Activated T-helper 2 cell treated with anti-CD3 and anti-CD28 coated beads, Interferon-gamma antibody, Interleukin-2, Interleukin-4, amounts not matched to agents 10 μg/mL and 5 μg/mL and 100 μg/mL, durations not matched to agents 14 hours and 24 hours and 36 hours (primary cell): ENCODE measurements at regions not wholly inside any gene's neighbourhood (a gene's known extent, or its start where the extent isn't known, plus 50 kb on each side); places are given as distances from the start of the nearest gene placed in this dataset.

Experiments used
- DNase-seq: peaks from one replicate; pipeline ENCODE4 v3.0.0; 2021; ENCODE audit warnings: low spot score
- H3K27ac Mint-ChIP-seq: one replicate; pipeline ENCODE4 v1.8.0; 2021; ENCODE audit warnings: mixed read lengths
- H3K27me3 Mint-ChIP-seq: one replicate; pipeline ENCODE4 v1.8.0; 2021; ENCODE audit warnings: low read depth, mixed read lengths
- H3K36me3 Mint-ChIP-seq: one replicate; pipeline ENCODE4 v1.8.0; 2021; ENCODE audit warnings: low read depth, mixed read lengths
- H3K4me1 Mint-ChIP-seq: one replicate; pipeline ENCODE4 v1.8.0; 2021; ENCODE audit warnings: low read depth, mixed read lengths
- H3K4me3 Mint-ChIP-seq: one replicate; pipeline ENCODE4 v1.8.0; 2021; ENCODE audit warnings: low read depth, mild to moderate bottlenecking, moderate library complexity, mixed read lengths
- H3K9me3 Mint-ChIP-seq: one replicate; pipeline ENCODE4 v1.8.0; 2021; ENCODE audit warnings: mixed read lengths
- intact Hi-C: fragments of 100-400 bp; cut with micrococcal nuclease; formaldehyde crosslinking; loops from one replicate; pipeline ENCODE4 v1.15.1; 2023

DNA sequence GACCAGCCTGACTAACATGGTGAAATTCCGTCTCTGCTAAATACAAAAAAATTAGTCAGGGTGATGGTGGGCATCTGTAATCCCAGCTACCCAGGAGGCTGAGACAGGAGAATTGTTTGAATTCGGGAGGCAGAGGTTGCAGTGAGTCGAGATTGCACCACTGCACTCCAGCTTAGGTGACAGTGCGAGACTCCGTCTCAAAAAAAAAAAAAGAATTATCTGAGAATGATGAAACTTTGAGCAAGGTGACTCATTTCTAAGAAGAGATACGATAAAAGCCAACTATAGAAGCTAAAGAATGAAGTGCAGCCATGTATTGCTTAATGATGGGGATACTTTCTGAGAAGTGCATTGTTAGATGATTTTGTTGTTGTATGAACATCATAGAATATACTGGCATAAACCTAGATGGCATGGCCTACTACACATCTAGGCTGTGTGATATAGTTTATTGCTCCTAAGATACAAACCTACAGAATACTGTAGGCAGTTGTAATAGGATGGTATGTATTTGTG, 64.7 kb downstream of the SNRPE start:
- Mint-ChIP-seq H3K4me1 (peaks cover 15% of the 10 kb centered on the region), H3K27me3 (no peaks in the 10 kb centered on the region), H3K36me3 (no peaks in the 10 kb centered on the region), H3K4me3 (no peak overlapping the region), H3K27ac (no peak overlapping the region), H3K9me3 (no peaks in the 10 kb centered on the region)
- intact Hi-C loops = no loop called here
- no peak for DNase-seq

DNA sequence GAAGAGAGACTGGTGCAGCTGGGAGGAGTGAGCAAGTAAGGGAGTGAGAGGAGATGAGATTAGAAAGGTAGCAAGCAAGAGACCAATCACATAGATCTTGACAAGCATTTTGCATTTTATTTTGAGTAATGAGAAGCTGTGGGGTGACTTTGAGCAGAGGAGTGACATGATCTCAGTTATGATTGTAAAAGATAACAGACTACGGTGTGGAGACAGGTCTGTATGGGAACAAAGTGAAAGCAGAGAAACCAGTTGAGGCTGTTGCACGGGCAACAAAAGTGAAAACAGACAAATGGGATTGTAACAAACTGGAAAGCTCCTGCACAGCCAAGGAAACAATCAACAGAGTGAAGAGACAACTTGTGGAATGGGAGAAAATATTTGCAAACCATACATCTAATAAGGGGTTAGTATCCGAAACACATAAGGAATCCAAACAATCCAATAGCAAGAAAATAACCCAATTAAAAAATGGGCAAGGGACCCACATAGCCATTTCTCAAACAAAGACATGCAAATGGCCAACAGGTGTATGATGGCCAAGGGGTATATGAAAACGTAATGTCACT, 68.4 kb downstream of the SNRPE start:
- no peak for DNase-seq
- no peak overlapping the region for H3K27ac Mint-ChIP-seq
- H3K9me3 Mint-ChIP-seq = no peaks in the 10 kb centered on the region
- peaks cover 30% of the 10 kb centered on the region for H3K4me1 Mint-ChIP-seq
- H3K36me3 Mint-ChIP-seq = no peaks in the 10 kb centered on the region
- H3K4me3 Mint-ChIP-seq = peak overlapping the region; percentile 1
- intact Hi-C loops = no loop called here
- no peaks in the 10 kb centered on the region for H3K27me3 Mint-ChIP-seq

GRCh38 chr1:203930342-203930741, 68.9 kb downstream of the SNRPE start:
- H3K4me1 Mint-ChIP-seq = peaks cover 30% of the 10 kb centered on the region
- intact Hi-C loops = no loop called here
- H3K27me3 Mint-ChIP-seq = peaks cover under 1% of the 10 kb centered on the region
- no peak overlapping the region for H3K4me3 Mint-ChIP-seq
- no peak overlapping the region for H3K27ac Mint-ChIP-seq
- DNase-seq = no peak
- no peaks in the 10 kb centered on the region for H3K9me3 Mint-ChIP-seq
- no peaks in the 10 kb centered on the region for H3K36me3 Mint-ChIP-seq

GRCh38 chr1:203931953-203932352, 70.6 kb downstream of the SNRPE start:
- Mint-ChIP-seq H3K36me3 (no peaks in the 10 kb centered on the region), H3K9me3 (no peaks in the 10 kb centered on the region), H3K4me3 (no peak overlapping the region), H3K27me3 (peaks cover 8% of the 10 kb centered on the region), H3K4me1 (peaks cover 30% of the 10 kb centered on the region), H3K27ac (no peak overlapping the region)
- intact Hi-C loops = no loop called here
- DNase-seq = no peak

GRCh38 chr1:203932556-203932955, 71.2 kb downstream of the SNRPE start:
- Mint-ChIP-seq H3K36me3 (no peaks in the 10 kb centered on the region), H3K9me3 (no peaks in the 10 kb centered on the region), H3K4me3 (no peak overlapping the region), H3K27ac (no peak overlapping the region), H3K4me1 (peaks cover 30% of the 10 kb centered on the region), H3K27me3 (peaks cover 8% of the 10 kb centered on the region)
- no peak for DNase-seq
- intact Hi-C loops = no loop called here

DNA sequence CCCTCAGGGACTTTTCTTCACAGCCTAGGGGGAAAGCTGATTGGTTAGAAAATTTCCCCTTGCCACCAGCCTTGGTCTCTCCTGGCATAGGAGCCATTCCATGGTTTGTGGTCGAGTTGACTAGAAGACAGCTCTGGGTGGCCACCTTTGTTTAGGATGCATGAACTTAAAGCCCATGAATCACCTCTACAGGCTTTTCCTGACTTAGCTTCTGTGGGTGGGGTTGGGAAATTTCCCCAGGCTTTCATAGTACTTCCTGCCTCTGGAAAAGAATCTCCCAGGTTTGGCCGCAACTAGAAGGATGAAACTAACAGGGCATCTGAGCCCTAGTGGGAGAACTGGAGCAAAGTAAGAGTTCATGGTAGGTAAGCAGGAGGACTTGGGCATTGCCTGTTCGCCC, 72.6 kb downstream of the SNRPE start:
- H3K27ac Mint-ChIP-seq = no peak overlapping the region
- DNase-seq = no peak
- intact Hi-C loops = no loop called here
- no peaks in the 10 kb centered on the region for H3K9me3 Mint-ChIP-seq
- peaks cover 27% of the 10 kb centered on the region for H3K4me1 Mint-ChIP-seq
- H3K27me3 Mint-ChIP-seq = peaks cover 19% of the 10 kb centered on the region
- H3K36me3 Mint-ChIP-seq = no peaks in the 10 kb centered on the region
- H3K4me3 Mint-ChIP-seq = no peak overlapping the region

DNA sequence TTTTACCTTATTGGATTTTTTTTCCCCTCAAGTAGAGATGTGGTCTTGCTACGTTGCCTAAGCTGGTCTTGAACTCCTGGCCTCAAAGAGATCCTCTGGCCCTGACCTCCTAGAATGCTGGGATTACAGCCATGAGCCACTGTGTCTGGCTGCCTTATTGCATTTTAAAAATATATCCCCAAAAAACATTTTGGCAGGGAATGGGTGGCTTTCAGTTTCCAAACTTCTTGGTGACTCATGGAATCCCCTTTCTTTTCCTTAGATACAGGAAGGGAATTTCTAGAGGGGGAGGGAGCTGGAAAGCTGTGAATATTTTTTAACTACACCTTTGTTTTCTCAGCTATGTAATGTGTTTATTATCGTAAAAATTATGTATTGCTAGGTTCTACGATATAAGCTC, 73.3 kb downstream of the SNRPE start:
- Mint-ChIP-seq H3K27ac (no peak overlapping the region), H3K4me3 (no peak overlapping the region), H3K36me3 (no peaks in the 10 kb centered on the region), H3K27me3 (peaks cover 23% of the 10 kb centered on the region), H3K9me3 (no peaks in the 10 kb centered on the region), H3K4me1 (peaks cover 24% of the 10 kb centered on the region)
- no peak for DNase-seq
- intact Hi-C loops = no loop called here

- DNase-seq = no peak
- intact Hi-C loops = no loop called here
- Mint-ChIP-seq H3K36me3 (no peaks in the 10 kb centered on the region), H3K9me3 (no peaks in the 10 kb centered on the region), H3K27me3 (peaks cover 28% of the 10 kb centered on the region), H3K4me1 (peaks cover 19% of the 10 kb centered on the region), H3K27ac (no peak overlapping the region), H3K4me3 (no peak overlapping the region)
Observed at GRCh38 chr1:203935321-203935720, 73.9 kb downstream of the SNRPE start.

- no peak overlapping the region for H3K27ac Mint-ChIP-seq
- intact Hi-C loops = no loop called here
Observed at GRCh38 chr1:203937678-203938330, 76.4 kb downstream of the SNRPE start.

GRCh38 chr1:203944651-203945404, 83.4 kb downstream of the SNRPE start:
- no peak for DNase-seq
- Mint-ChIP-seq H3K4me3 (no peak overlapping the region), H3K27me3 (peaks cover 22% of the 10 kb centered on the region), H3K36me3 (no peaks in the 10 kb centered on the region), H3K27ac (no peak overlapping the region), H3K9me3 (no peaks in the 10 kb centered on the region), H3K4me1 (no peaks in the 10 kb centered on the region)
- intact Hi-C loops = no loop called here

More at GRCh38 chr1:203937678-203938330, 76.4 kb downstream of the SNRPE start:
- Mint-ChIP-seq H3K36me3 (no peaks in the 10 kb centered on the region), H3K9me3 (no peaks in the 10 kb centered on the region), H3K4me1 (peaks cover 2% of the 10 kb centered on the region), H3K4me3 (no peak overlapping the region), H3K27me3 (peaks cover 36% of the 10 kb centered on the region)
- DNase-seq = no peak

- intact Hi-C loops = no loop called here
- DNase-seq = no peak
- Mint-ChIP-seq H3K27me3 (peaks cover 14% of the 10 kb centered on the region), H3K36me3 (no peaks in the 10 kb centered on the region), H3K27ac (no peak overlapping the region), H3K4me1 (no peaks in the 10 kb centered on the region), H3K4me3 (no peak overlapping the region), H3K9me3 (peaks cover 16% of the 10 kb centered on the region)
Observed at GRCh38 chr1:203954293-203954692, 92.9 kb downstream of the SNRPE start.

- Mint-ChIP-seq H3K9me3 (peaks cover 16% of the 10 kb centered on the region), H3K36me3 (no peaks in the 10 kb centered on the region), H3K27me3 (peaks cover 14% of the 10 kb centered on the region), H3K4me3 (no peak overlapping the region), H3K27ac (no peak overlapping the region), H3K4me1 (no peaks in the 10 kb centered on the region)
- DNase-seq = no peak
- intact Hi-C loops = no loop called here
Observed at GRCh38 chr1:203954788-203955552, 93.6 kb downstream of the SNRPE start.
